ENCODE measurements at regions not wholly inside any gene's neighbourhood (a gene's known extent, or its start where the extent isn't known, plus 50 kb on each side); places are given as distances from the start of the nearest gene placed in this dataset.

- DNase-seq (no peak), ATAC-seq (no peak)
- no peaks in the 10 kb centered on the region for H3K36me3 ChIP-seq (ENCODE audit: low read depth)
- intact Hi-C loops (cut with DNase I, micrococcal nuclease): no loop called here
- H3K4me1 ChIP-seq (ENCODE audit: low read depth): peaks cover 9% of the 10 kb centered on the region
- no peak overlapping the region for H3K4me3 ChIP-seq
- no peaks in the 10 kb centered on the region for H3K9me3 ChIP-seq
- TF ChIP-seq, protein P1, sequence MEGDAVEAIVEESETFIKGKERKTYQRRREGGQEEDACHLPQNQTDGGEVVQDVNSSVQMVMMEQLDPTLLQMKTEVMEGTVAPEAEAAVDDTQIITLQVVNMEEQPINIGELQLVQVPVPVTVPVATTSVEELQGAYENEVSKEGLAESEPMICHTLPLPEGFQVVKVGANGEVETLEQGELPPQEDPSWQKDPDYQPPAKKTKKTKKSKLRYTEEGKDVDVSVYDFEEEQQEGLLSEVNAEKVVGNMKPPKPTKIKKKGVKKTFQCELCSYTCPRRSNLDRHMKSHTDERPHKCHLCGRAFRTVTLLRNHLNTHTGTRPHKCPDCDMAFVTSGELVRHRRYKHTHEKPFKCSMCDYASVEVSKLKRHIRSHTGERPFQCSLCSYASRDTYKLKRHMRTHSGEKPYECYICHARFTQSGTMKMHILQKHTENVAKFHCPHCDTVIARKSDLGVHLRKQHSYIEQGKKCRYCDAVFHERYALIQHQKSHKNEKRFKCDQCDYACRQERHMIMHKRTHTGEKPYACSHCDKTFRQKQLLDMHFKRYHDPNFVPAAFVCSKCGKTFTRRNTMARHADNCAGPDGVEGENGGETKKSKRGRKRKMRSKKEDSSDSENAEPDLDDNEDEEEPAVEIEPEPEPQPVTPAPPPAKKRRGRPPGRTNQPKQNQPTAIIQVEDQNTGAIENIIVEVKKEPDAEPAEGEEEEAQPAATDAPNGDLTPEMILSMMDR (IDR thresholded peaks at IDR 0.05): no peak
Observed at GRCh38 chr5:74396913-74397622, 243.5 kb downstream of the ENC1 start.

DNA sequence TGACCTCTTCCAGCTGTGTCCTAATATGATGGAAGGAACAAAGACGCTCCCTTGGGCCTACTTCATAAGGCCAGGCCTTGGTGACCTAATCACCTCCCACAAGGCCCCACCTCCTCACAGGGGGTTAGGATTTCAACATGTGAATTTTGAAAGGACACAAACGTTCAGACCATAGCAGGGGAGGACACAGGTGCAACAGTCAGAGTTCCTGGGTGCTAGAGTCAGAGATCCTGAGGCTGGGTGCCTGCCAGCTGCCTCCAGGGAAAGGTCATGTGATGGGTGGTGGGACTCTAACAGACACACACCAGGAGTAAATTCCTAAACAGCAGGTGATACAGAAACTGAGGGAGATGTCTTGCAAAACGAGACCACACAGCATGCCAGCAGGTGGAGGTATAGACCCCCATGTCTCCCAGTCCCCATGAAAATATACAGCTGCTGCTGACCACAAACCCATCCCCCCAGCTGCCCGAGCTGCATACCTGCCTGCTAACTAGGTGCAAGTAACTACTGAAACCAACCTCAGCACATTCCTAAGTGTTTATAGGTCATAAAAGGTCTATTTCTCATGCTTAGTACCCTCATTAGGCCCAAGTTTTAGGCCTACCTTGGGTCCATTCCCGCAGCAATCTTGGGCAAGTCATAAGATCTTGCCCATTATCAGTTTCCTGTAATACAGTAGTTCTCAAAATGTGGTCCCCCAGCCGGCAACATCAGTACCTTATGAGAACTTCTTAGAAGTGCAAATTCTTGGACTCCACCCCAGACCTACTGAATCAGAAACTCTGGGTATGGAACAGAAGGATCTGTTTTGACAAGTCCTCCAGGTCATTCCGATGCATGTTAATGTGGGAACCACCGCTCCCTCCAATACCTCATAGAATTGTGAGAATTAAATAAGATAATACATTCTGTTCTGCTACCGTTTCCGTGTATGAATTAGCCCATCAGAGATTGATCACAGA, 245.3 kb downstream of the ENC1 start:
- TF ChIP-seq, protein P1 (IDR thresholded peaks at IDR 0.05): no peak
- ATAC-seq (peak; percentile 63), DNase-seq (peak in 2 of 3 donors; percentile 32 to 59)
- Histone ChIP-seq H3K9me3 (no peaks in the 10 kb centered on the region), H3K4me1 (ENCODE audit: low read depth) (peaks cover 9% of the 10 kb centered on the region), H3K36me3 (ENCODE audit: low read depth) (no peaks in the 10 kb centered on the region), H3K4me3 (no peak overlapping the region)
- intact Hi-C loops (cut with DNase I, micrococcal nuclease): no loop called here

- Histone ChIP-seq H3K4me1 (ENCODE audit: low read depth) (peaks cover 9% of the 10 kb centered on the region), H3K36me3 (ENCODE audit: low read depth) (no peaks in the 10 kb centered on the region), H3K9me3 (no peaks in the 10 kb centered on the region), H3K4me3 (no peak overlapping the region)
- DNase-seq (no peak), ATAC-seq (peak; percentile 68)
- intact Hi-C loops (cut with DNase I, micrococcal nuclease): no loop called here
- TF ChIP-seq, protein P1 (IDR thresholded peaks at IDR 0.05): no peak
Observed at GRCh38 chr5:74394528-74394915, 246.0 kb downstream of the ENC1 start.

DNA sequence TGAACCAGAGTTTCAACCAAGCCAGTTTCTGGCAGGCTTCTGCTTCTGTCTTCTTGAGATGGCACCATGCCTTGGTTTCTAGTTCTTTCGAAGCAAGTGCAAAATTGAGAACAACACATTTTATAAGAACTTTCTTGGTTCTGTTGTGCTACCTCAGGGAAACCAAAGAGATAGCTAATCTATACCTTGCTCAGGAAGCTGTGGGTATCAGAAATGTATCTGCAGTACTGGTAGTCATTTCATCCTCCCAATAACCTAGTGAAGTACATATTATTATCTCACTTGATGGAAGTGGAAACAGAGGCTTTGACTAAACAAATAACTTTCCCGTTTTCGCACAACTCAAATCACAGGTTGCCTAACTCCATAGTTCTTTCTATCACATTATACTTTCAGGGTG, 246.6 kb downstream of the ENC1 start:
- Histone ChIP-seq H3K9me3 (no peaks in the 10 kb centered on the region), H3K4me1 (ENCODE audit: low read depth) (peaks cover 9% of the 10 kb centered on the region), H3K4me3 (no peak overlapping the region), H3K36me3 (ENCODE audit: low read depth) (no peaks in the 10 kb centered on the region)
- TF ChIP-seq, protein P1 (IDR thresholded peaks at IDR 0.05): no peak
- ATAC-seq (no peak), DNase-seq (no peak)
- intact Hi-C loops (cut with DNase I, micrococcal nuclease): no loop called here

DNA sequence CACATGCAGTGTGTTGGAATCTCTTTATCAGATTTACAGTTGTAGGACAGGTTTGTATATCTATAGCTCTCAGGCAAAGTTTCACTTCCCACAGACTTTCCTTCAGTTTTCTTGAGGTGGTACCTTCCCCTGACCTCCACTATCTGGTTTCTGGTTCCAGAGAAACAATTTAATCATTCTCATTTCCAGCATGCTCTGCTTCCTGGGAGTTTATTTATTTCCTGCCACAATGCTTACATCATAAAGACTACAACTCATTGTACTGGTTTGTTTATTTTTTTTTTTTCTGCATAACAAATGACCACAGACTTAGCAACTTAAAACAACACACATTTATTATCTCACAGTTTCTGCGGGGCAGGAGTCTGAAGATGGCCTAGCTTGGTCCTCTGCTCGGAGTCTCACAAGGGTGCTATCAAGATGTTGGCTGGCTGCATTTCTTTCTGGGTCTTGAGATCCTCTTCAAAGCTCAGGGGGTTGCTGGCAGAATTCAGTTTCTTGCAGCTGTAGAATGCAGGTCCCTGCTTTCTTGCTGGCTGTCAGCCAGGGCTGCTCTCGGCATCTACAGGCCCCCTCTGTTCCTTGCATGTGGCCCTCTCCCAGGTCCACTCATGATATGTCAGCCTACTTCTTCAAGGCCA, 247.7 kb downstream of the ENC1 start:
- Histone ChIP-seq H3K4me3 (no peak overlapping the region), H3K4me1 (ENCODE audit: low read depth) (peaks cover 9% of the 10 kb centered on the region), H3K36me3 (ENCODE audit: low read depth) (no peaks in the 10 kb centered on the region), H3K9me3 (no peaks in the 10 kb centered on the region)
- ATAC-seq (no peak), DNase-seq (no peak)
- TF ChIP-seq, protein P1 (IDR thresholded peaks at IDR 0.05): no peak
- intact Hi-C loops (cut with DNase I, micrococcal nuclease): no loop called here
